HG02885 (cell line): ENCODE measurements at regions not wholly inside any gene's neighbourhood (a gene's known extent, or its start where the extent isn't known, plus 50 kb on each side); places are given as distances from the start of the nearest gene placed in this dataset.

ENCODE experiments used
- ATAC-seq: cut with Tn5 transposase; IDR thresholded peaks from one replicate; pipeline ENCODE4 v1.9.1; 2021; ENCODE audit warnings: mild to moderate bottlenecking; ENCODE audit not compliant: unreplicated experiment, poor library complexity

- no peak for ATAC-seq
Measured at GRCh38 chr2:123179526-123179925, 845.6 kb upstream of the CNTNAP5 start.

DNA sequence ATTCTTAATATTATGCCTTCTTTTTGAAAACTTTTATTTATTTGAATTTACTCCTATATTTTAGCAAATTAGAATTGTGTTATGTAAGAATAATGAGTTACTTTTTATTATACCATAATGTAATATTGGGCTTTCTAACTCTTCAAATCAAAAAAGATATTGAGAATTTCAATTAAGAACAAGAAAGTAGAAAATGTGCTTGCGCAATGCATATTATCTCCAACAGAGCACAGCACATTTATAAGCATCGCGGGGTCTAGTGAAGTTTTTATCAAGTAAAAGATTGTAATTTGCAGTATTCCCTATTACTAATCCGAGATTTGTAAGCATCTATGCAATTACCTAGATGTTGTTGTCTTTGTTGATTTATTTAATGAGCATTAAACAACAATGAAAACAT is 829.1 kb upstream of the CNTNAP5 start:
- ATAC-seq: no peak

- no peak for ATAC-seq
Measured at GRCh38 chr2:123200035-123200434, 825.1 kb upstream of the CNTNAP5 start.

- ATAC-seq: no peak
Measured at GRCh38 chr2:123207245-123207644, 817.8 kb upstream of the CNTNAP5 start.

DNA sequence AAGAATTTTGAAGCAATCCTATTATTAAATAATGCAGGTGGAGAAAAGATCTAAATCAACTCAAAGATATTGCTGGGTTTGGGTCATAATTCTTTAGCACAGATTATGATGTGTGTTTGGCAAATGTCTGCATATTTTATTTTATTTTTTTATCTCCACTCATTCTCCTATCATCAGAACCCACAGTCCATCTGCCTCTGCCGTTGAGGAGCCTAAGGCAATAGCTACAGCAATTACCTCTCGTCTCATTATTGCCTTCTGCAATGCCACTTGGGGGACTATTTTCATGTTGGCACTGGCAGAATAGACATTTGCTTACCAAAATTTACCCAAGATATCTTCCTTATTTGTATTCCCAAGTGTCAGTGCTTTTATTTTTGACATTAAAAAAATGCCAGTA is 815.9 kb upstream of the CNTNAP5 start:
- ATAC-seq: no peak

DNA sequence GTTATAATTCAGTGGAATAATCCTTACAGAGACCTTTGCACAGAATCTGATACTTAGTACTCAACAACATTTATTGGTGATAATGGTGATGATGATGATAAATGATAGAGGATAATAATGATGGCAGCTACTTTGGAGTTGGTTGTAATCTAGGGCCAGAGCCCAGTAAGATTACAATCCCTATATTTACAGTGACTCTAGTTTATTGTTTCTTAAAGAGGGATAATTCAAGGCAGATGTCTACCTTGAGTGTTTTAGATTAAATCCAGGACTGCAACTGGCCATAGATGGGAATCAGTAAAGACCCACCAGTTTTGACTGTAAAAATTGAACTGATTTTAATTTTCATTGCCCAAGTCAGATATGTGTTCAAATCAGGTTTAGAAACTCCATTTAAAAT is 813.9 kb upstream of the CNTNAP5 start:
- ATAC-seq: no peak

DNA sequence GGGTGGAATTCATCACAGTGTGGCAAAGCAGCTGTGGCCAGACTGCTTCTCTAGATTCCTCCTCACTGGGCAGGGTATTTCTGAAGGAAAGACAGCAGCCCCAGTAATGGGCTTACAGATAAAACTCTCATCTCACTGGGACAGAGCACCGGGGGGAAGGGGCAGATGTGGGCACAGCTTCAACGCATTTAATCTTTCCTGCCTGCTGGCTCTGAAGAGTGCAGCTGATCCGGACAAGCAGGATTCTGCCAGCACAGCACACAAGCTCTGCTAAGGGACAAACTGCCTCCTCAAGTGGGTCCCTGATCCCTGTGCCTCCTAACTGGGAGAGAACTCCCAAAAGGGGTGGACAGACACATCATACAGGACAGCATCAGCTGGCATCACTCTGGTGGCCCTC is 779.9 kb upstream of the CNTNAP5 start:
- ATAC-seq: no peak

DNA sequence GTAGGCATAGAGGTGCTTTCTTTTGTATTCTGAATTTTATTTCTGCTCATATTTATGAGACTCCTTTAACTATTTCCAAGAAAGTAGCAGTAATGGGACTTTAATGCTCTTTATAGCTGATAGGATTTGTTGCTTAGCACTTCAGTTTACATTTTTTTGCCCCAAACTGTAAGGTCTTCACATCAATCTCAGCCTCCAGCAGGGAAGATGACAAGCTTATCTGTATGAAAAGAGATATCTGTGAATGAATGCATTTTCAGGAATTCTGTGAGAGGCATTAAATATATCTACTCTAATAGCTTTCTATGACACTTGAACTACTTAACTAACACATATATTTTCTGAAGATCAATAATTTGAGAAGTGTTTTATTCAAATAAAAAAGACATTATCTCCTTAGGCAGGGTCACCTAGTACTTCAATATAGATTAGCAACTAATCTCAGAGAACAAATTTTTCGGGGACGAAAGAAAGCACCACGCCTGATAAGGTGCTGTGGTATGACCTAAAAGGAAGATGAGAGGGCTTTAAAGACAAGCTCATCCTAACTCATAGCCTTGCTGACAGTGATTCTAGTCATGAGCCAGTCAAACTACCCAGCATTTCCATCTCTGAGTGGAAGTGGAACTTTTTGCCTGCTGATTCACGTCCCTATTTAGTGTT is 766.1 kb upstream of the CNTNAP5 start:
- no peak for ATAC-seq

DNA sequence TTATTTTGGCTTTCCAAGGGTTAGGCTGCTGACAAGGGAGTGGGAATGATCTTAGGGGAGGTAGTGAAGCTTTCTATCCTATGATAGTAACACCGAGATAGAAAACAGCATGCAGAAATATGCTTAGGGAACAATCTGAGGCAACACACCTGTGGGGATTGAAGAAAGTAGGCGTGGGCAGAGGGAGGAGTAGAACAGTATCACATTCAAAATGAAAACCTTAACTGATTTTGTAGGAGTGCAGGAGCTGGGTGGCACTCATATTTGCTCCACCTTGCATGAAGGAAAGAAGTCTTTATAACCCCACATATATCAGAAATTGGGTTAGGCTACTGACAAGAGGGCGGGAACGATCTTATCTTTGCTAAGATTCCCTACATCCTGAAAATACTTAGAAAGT is 762.2 kb upstream of the CNTNAP5 start:
- ATAC-seq: no peak

GRCh38 chr2:123283431-123283830 is 741.7 kb upstream of the CNTNAP5 start:
- no peak for ATAC-seq

DNA sequence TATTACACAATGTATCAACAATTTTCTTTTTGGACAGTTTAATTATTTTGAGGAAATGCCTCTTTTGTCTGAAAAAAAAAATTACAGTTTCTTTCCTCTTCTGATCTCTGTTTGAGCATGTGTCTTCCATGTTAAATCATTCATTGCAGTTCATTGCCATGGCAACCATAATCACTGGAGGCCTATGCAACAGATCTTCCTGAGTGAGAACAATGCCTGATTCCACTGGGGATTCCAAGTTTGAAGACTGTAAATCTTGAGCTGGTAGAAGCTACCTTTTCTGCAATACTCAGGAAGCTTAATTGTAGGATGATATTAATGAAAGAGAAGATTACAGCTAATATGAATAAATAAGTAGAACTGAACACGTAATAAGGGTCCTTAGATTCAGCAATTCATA is 721.4 kb upstream of the CNTNAP5 start:
- no peak for ATAC-seq
